ENCODE measurements at regions not wholly inside any gene's neighbourhood (a gene's known extent, or its start where the extent isn't known, plus 50 kb on each side); places are given as distances from the start of the nearest gene placed in this dataset.

- TF ChIP-seq CTCF (IDR thresholded peaks at IDR 0.05) (no peak), POLR2A (IDR thresholded peaks at IDR 0.05) (no peak)
Measured at GRCh38 chr1:172941471-172941870, 109.3 kb downstream of the TNFSF18 start.
